CD4-positive, alpha-beta memory T cell (primary cell): ENCODE measurements at regions not wholly inside any gene's neighbourhood (a gene's known extent, or its start where the extent isn't known, plus 50 kb on each side); places are given as distances from the start of the nearest gene placed in this dataset. TPM values are rescaled to one million over a fixed set of nuclear protein-coding genes. Genes with fewer than 3 reads are reported as not detected.

Experiments
- CTCF ChIA-PET: fragments of 350-600 bp; sonication (Branson Sonifier 250); formaldehyde crosslinking; loops from one replicate; lab custom pipeline; 2021; ENCODE audit warnings: inconsistent platforms; ENCODE audit not compliant: partially characterized antibody; lab: Charles Lee
- POLR2A ChIA-PET: fragments of 350-600 bp; sonication (Branson Sonifier 250); formaldehyde crosslinking; loops from one replicate; lab custom pipeline; 2021; ENCODE audit not compliant: partially characterized antibody; lab: Charles Lee
- DNase-seq, 5 donors: peaks; one replicate each; pipeline versions ENCODE4 v3.0.0 to v3.0.0-alpha.2; 2020 to 2022; ENCODE audit warnings: mixed read lengths in 1 of 5
- H3K27ac ChIP-seq: one replicate; pipeline ENCODE4 v1.7.0; 2013; ENCODE audit warnings: low read depth, low read length
- H3K27me3 ChIP-seq: 2 replicates; pipeline ENCODE4 v1.7.0; 2013; ENCODE audit warnings: mild to moderate bottlenecking, low read length, moderate library complexity; ENCODE audit not compliant: insufficient read depth
- H3K36me3 ChIP-seq: 2 replicates; pipeline ENCODE4 v1.7.0; 2013; ENCODE audit warnings: mild to moderate bottlenecking, low read length, moderate library complexity; ENCODE audit not compliant: insufficient read depth
- H3K4me1 ChIP-seq: 2 replicates; pipeline ENCODE4 v1.7.0; 2013; ENCODE audit warnings: mild to moderate bottlenecking, low read length, moderate library complexity; ENCODE audit not compliant: insufficient read depth
- H3K4me3 ChIP-seq, 2 donors: one replicate each; pipeline ENCODE4 v1.7.0; 2013; ENCODE audit warnings: low read length in 2 of 2, mild to moderate bottlenecking in 1 of 2
- H3K9me3 ChIP-seq, 2 donors: one replicate each; pipeline ENCODE4 v1.7.0; 2013; ENCODE audit warnings: low read length in 2 of 2, control low read depth in 1 of 2; ENCODE audit not compliant: control insufficient read depth in 1 of 2
- H3K27ac Mint-ChIP-seq, 7 donors: one replicate each; pipeline ENCODE4 v1.8.0; 2020 to 2021; ENCODE audit warnings: mixed read lengths in 7 of 7, mild to moderate bottlenecking in 6 of 7, inconsistent platforms in 3 of 7, moderate library complexity in 3 of 7
- H3K27me3 Mint-ChIP-seq, 2 donors: one replicate each; pipeline ENCODE4 v1.8.0; 2020 to 2021; ENCODE audit warnings: mixed read lengths in 2 of 2
- H3K36me3 Mint-ChIP-seq, 2 donors: one replicate each; pipeline ENCODE4 v1.8.0; 2020 to 2021; ENCODE audit warnings: mixed read lengths in 2 of 2, inconsistent platforms in 1 of 2, mild to moderate bottlenecking in 1 of 2
- H3K4me1 Mint-ChIP-seq, 4 donors: one replicate each; pipeline ENCODE4 v1.8.0; 2020 to 2021; ENCODE audit warnings: mixed read lengths in 4 of 4, mild to moderate bottlenecking in 1 of 4
- H3K4me3 Mint-ChIP-seq, 8 donors: one replicate each; pipeline ENCODE4 v1.8.0; 2020 to 2021; ENCODE audit warnings: mixed read lengths in 8 of 8, mild to moderate bottlenecking in 7 of 8, moderate library complexity in 6 of 8, inconsistent platforms in 3 of 8
- H3K9me3 Mint-ChIP-seq, 8 donors: one replicate each; pipeline ENCODE4 v1.8.0; 2020 to 2021; ENCODE audit warnings: mixed read lengths in 8 of 8, mild to moderate bottlenecking in 5 of 8, inconsistent platforms in 3 of 8, moderate library complexity in 1 of 8
- intact Hi-C: fragments of 100-400 bp; cut with micrococcal nuclease; formaldehyde crosslinking; loops from one replicate; pipeline ENCODE4 v1.15.1; 2023
- microRNA-seq: library from miRNA; unstranded; fragments of <30 nt; microRNA quantifications from one replicate; pipeline ENCODE4 v1.2.0, GENCODE V29; 2021; ENCODE audit warnings: borderline replicate concordance, borderline number of aligned reads, borderline microRNAs expressed, mixed read lengths

DNA sequence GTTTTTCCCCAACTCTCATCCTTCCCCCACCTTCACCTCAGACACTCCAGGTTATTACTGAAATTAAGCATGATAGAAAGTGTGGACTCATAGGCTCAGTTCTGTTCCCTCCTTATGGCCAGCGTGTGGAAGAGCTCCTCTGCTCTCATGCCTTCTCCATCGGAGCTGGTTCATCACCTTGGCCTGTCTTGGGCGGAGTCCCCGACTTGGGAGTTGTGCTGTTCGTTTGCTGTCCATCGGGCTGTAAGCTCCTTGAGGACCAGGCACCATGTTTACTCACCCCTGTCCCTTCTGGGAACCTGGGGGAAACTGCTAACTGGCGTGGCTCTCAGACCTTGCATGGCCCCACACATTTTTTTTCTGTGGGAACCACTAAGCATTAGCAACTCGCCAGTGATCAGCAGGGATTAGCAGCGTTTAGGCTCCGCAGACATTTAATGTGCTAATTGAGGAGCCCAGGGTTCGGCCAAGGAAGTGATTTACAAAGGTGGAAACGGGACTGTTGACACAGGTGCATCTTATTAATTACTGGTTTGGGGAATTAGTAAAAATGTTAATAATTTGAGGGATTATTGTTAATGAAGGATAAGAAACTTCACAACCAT is 123.8 kb downstream of the TM9SF2 start:
- ChIA-PET POLR2A (no interaction called here), CTCF (interaction anchor here (0.6 to 1.1 kb wide), 2 partner anchors 9 to 16 kb away, joined by 3 read pairs; no protein-coding TSS in a partner anchor)
- no peak overlapping the region for H3K4me3 Mint-ChIP-seq
- no peaks in the 10 kb centered on the region for H3K36me3 ChIP-seq
- H3K36me3 Mint-ChIP-seq, result peaks cover 0 to 25% of the 10 kb centered on the region in 2 donors
- intact Hi-C loops, result no loop called here
- peaks cover 0 to 10% (median 8%) of the 10 kb centered on the region in 4 donors for H3K4me1 Mint-ChIP-seq
- peaks cover 3% of the 10 kb centered on the region for H3K27me3 ChIP-seq
- H3K27ac ChIP-seq, result no peak overlapping the region
- H3K27me3 Mint-ChIP-seq, result no peaks in the 10 kb centered on the region
- H3K9me3 ChIP-seq, result no peaks in the 10 kb centered on the region
- DNase-seq, result no peak
- H3K27ac Mint-ChIP-seq, result no peak overlapping the region
- no peak overlapping the region for H3K4me3 ChIP-seq
- H3K4me1 ChIP-seq, result no peaks in the 10 kb centered on the region
- H3K9me3 Mint-ChIP-seq, result no peaks in the 10 kb centered on the region

DNA sequence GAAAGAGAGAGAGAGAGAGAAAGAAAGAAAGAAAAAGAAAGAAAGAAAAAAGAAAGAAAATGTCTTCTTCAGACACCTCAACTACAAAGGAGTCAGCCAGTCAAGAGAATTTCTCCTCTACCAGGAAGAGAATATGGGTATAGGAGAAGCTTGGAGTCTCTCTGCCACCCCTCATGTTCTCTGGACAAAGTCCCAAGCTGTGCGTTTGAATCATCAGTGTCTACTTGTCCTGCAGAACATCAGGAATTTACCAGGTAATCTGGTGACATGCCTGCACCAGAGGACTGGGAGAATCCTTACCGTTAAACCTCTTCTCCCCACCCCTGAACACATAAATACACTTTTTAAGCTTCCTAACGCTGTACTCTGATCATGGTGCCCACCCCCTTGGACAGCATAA is 119.5 kb downstream of the TM9SF2 start:
- Mint-ChIP-seq H3K4me3 (no peak overlapping the region), H3K9me3 (no peaks in the 10 kb centered on the region), H3K27me3 (no peaks in the 10 kb centered on the region), H3K4me1 (peaks cover 10 to 16% (median 12%) of the 10 kb centered on the region in 4 donors), H3K27ac (no peak overlapping the region), H3K36me3 (peaks cover 0 to 25% of the 10 kb centered on the region in 2 donors)
- ChIA-PET POLR2A (no interaction called here), CTCF (interaction anchor here (1.2 to 2.0 kb wide), 2 partner anchors 42 to 894 kb away, joined by 3 to 4 read pairs; no protein-coding TSS in a partner anchor)
- H3K9me3 ChIP-seq, result no peaks in the 10 kb centered on the region
- no peaks in the 10 kb centered on the region for H3K36me3 ChIP-seq
- H3K4me1 ChIP-seq, result no peaks in the 10 kb centered on the region
- no peak overlapping the region for H3K27ac ChIP-seq
- H3K27me3 ChIP-seq, result peaks cover 3% of the 10 kb centered on the region
- intact Hi-C loops, result no loop called here
- no peak overlapping the region for H3K4me3 ChIP-seq
- DNase-seq, result no peak

DNA sequence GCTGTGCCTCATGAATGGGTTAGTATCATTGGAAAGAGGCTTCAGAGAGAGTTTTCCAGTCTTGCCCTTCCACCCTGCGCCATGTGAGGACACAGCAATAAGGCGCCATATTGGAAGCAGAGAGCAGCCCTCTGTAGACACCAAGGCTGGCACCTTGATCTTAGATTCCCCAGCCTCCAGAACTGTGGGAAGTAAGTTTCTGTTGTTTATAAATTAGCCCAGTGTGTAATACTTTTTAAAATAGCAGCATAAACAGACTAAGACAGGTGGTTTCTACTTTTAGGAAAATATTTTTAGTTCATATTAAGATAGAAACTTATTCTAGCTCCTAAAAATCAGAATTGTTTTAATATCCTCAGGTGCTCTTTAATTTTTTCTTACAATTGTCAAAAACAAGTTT is 117.9 kb downstream of the TM9SF2 start:
- no peak overlapping the region for H3K27ac Mint-ChIP-seq
- H3K36me3 Mint-ChIP-seq, result peaks cover 0 to 15% of the 10 kb centered on the region in 2 donors
- no peak overlapping the region for H3K4me3 Mint-ChIP-seq
- Histone ChIP-seq H3K27me3 (peaks cover 3% of the 10 kb centered on the region), H3K27ac (no peak overlapping the region), H3K4me3 (no peak overlapping the region), H3K36me3 (no peaks in the 10 kb centered on the region), H3K9me3 (no peaks in the 10 kb centered on the region), H3K4me1 (peaks cover 4% of the 10 kb centered on the region)
- H3K9me3 Mint-ChIP-seq, result no peaks in the 10 kb centered on the region
- ChIA-PET CTCF (interaction anchor here (1.1 kb wide), 1 partner anchor 8 kb away, joined by 3 read pairs; no protein-coding TSS in a partner anchor), POLR2A (no interaction called here)
- intact Hi-C loops, result no loop called here
- no peaks in the 10 kb centered on the region for H3K27me3 Mint-ChIP-seq
- no peak for DNase-seq
- H3K4me1 Mint-ChIP-seq, result peaks cover 9 to 22% (median 15%) of the 10 kb centered on the region in 4 donors

DNA sequence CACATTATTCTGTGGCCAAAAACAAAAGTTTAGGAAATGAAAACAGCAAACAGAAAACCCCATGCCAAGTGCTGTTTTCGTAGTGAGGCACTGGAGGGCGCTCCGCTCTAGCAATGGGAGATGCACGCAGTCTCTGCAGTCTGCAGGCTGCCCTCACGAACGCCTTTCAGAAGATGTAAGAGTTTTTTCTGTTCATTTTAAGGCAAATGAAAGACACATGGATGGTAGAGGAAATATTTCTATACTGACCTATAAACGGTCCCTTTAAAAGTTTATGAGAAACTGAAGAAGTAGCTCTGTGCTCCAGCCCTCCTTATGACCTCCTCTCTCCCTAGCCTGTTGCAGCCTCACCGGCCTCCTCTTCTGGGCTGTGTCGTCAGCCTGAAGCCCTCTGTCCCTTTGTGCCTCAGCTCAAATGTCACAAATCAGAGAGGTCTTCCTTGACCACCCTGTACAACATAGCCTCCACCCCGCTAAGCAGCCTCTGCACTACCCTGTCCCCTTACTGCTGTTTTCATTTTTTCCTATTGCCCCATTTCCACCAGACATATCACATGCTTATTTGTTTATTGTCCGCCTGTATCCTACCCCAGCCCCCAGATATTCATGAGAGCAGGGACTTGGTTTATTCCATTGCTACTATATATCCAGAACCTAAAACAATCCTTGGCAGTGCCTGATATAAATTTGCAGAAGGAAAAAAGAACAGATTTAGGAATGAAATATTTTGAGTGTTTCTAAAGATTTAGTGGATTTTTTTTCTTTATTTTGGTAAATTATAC is 116.4 kb downstream of the TM9SF2 start:
- POLR2A ChIA-PET, result interaction anchor here (0.5 kb wide), 1 partner anchor 28 kb away, joined by 5 read pairs; no protein-coding TSS in a partner anchor
- Mint-ChIP-seq H3K4me1 (peaks cover 17 to 31% (median 22%) of the 10 kb centered on the region in 4 donors), H3K27me3 (no peaks in the 10 kb centered on the region), H3K4me3 (no peak overlapping the region), H3K36me3 (peaks cover 0 to 7% of the 10 kb centered on the region in 2 donors), H3K27ac (peak overlapping the region in 1 of 7 donors; percentile 26), H3K9me3 (no peaks in the 10 kb centered on the region)
- CTCF ChIA-PET, result interaction anchor here (1.0 to 1.5 kb wide), 4 partner anchors 12 to 176 kb away, joined by 3 read pairs; no protein-coding TSS in a partner anchor
- DNase-seq, result peak in 2 of 5 donors; percentile 10 to 11
- H3K27ac ChIP-seq, result no peak overlapping the region
- H3K9me3 ChIP-seq, result no peaks in the 10 kb centered on the region
- no peak overlapping the region for H3K4me3 ChIP-seq
- no peaks in the 10 kb centered on the region for H3K36me3 ChIP-seq
- peaks cover 3% of the 10 kb centered on the region for H3K27me3 ChIP-seq
- H3K4me1 ChIP-seq, result peaks cover 5% of the 10 kb centered on the region
- intact Hi-C loops, result no loop called here

GRCh38 chr13:99614465-99614885 is 113.2 kb downstream of the TM9SF2 start:
- H3K9me3 Mint-ChIP-seq, result no peaks in the 10 kb centered on the region
- H3K27ac Mint-ChIP-seq, result no peak overlapping the region
- Histone ChIP-seq H3K27me3 (no peaks in the 10 kb centered on the region), H3K4me1 (peaks cover 13% of the 10 kb centered on the region), H3K4me3 (no peak overlapping the region), H3K9me3 (no peaks in the 10 kb centered on the region), H3K27ac (no peak overlapping the region), H3K36me3 (no peaks in the 10 kb centered on the region)
- intact Hi-C loops, result loop anchor here (1.0 to 2.0 kb wide), 3 partner anchors 36 to 172 kb away; no protein-coding TSS in a partner anchor
- DNase-seq, result peak in 3 of 5 donors; percentile 13 to 23 (median 16)
- ChIA-PET CTCF (interaction anchor here (0.7 to 3.1 kb wide), 14 partner anchors 9 to 901 kb away, joined by 3 to 30 read pairs (median 4); no protein-coding TSS in a partner anchor), POLR2A (interaction anchor here (1.7 kb wide), 1 partner anchor 9 kb away, joined by 6 read pairs; the partner anchor contains the start of gene CLYBL)
- H3K36me3 Mint-ChIP-seq, result peaks cover 0 to 4% of the 10 kb centered on the region in 2 donors
- H3K27me3 Mint-ChIP-seq, result no peaks in the 10 kb centered on the region
- H3K4me3 Mint-ChIP-seq, result no peak overlapping the region
- peaks cover 22 to 47% (median 33%) of the 10 kb centered on the region in 4 donors for H3K4me1 Mint-ChIP-seq

Small RNA genes in the stretch of these regions (microRNA-seq; reads per million reads assigned to microRNA genes)
- not detected for gene MIR4306
